ENCODE measurements at regions not wholly inside any gene's neighbourhood (a gene's known extent, or its start where the extent isn't known, plus 50 kb on each side); places are given as distances from the start of the nearest gene placed in this dataset.
"Not testable (repeated sequence)": the region's sequence is repeated elsewhere in the genome, so short reads cannot be mapped to it uniquely, and the experiment has no call there.

DNA sequence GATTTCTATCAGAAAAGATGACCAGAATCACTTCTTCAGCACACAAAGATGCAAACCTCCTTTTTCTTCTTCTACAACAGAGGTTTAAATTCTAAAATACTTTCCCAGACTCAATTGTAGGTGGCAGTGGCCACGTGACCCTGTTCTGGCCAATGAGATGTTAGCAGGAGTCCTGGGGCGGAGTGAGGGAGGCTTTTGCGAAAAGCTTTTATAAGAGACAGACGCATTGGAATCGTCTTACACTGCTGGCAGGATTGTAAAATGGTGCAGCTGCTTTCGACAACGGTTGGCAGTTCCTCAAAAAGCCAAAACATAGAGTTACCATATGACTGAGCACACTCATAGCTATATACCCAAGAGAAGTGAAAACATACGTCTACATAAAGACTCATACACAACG, 87.0 kb upstream of the MAGI3 start:
- Mint-ChIP-seq H3K27me3 (peaks cover 4% of the 10 kb centered on the region), H3K9me3 (no peaks in the 10 kb centered on the region), H3K27ac (no peak overlapping the region), H3K36me3 (ENCODE audit: low read depth) (no peaks in the 10 kb centered on the region), H3K4me3 (no peak overlapping the region), H3K4me1 (no peaks in the 10 kb centered on the region)
- TF ChIP-seq, protein P1, sequence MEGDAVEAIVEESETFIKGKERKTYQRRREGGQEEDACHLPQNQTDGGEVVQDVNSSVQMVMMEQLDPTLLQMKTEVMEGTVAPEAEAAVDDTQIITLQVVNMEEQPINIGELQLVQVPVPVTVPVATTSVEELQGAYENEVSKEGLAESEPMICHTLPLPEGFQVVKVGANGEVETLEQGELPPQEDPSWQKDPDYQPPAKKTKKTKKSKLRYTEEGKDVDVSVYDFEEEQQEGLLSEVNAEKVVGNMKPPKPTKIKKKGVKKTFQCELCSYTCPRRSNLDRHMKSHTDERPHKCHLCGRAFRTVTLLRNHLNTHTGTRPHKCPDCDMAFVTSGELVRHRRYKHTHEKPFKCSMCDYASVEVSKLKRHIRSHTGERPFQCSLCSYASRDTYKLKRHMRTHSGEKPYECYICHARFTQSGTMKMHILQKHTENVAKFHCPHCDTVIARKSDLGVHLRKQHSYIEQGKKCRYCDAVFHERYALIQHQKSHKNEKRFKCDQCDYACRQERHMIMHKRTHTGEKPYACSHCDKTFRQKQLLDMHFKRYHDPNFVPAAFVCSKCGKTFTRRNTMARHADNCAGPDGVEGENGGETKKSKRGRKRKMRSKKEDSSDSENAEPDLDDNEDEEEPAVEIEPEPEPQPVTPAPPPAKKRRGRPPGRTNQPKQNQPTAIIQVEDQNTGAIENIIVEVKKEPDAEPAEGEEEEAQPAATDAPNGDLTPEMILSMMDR (IDR thresholded peaks at IDR 0.05) = no peak
- POLR2A ChIA-PET = no interaction called here
- ATAC-seq (ENCODE audit: low read depth) = no peak
- intact Hi-C loops (cut with micrococcal nuclease) = no loop called here
- CTCF ChIA-PET = no interaction called here
- no peak for DNase-seq

DNA sequence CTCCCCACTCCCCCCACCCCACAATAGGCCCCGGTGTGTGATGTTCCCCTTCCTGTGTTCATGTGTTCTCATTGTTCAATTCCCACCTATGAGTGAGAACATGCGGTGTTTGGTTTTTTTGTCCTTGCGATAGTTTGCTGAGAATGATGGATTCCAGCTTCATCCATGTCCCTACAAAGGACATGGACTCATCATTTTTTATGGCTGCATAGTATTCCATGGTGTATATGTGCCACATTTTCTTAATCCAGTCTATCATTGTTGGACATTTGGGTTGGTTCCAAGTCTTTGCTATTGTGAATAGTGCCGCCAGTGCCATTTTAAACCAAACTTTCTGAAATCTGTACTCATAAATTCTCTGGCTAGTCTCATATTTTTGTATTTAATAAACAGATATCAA, 85.3 kb upstream of the MAGI3 start:
- DNase-seq; CTCF ChIA-PET; POLR2A ChIA-PET; H3K36me3 Mint-ChIP-seq (ENCODE audit: low read depth); ATAC-seq (ENCODE audit: low read depth); H3K27ac Mint-ChIP-seq; H3K9me3 Mint-ChIP-seq; H3K4me3 Mint-ChIP-seq; H3K4me1 Mint-ChIP-seq; intact Hi-C loops (cut with micrococcal nuclease): not testable (repeated sequence)
- H3K27me3 Mint-ChIP-seq = peaks cover 13% of the 10 kb centered on the region

DNA sequence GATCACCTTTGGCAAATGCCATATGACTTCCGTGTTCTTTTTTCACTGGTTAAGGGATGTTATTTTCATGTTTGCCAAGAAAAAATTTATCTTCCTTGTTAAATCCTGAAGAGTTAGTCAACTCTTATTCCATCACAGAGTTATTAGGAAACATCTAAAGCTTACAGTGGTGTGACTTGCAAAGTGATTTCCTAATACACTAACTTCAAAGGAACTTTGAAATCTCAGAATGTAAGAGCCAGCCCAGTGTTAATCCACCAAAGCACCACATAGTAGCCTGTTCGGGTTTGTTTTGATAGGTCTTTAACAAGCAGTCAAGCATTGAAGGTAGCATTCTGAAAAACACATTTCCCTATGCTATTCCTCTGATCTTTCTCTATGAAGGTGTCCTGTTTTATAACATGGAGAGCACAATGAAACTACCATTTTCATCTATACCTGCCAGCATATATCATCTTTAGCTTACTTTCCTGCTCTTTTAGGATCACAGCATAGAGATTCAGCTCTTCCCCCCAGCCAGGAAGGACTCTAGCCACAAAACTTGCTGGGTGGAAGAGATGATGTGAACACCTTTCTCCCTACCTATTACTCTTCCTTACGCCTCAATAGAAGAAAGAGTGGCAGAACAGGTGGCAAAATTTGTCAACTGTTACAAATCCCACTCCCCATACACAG, 82.4 kb upstream of the MAGI3 start:
- ChIA-PET CTCF (no interaction called here), POLR2A (no interaction called here)
- intact Hi-C loops (cut with micrococcal nuclease) = no loop called here
- ATAC-seq (ENCODE audit: low read depth) (no peak), DNase-seq (no peak)
- H3K9me3 Mint-ChIP-seq = peaks cover 6% of the 10 kb centered on the region
- H3K27me3 Mint-ChIP-seq = peaks cover 18% of the 10 kb centered on the region
- H3K4me1 Mint-ChIP-seq = no peaks in the 10 kb centered on the region
- no peak overlapping the region for H3K4me3 Mint-ChIP-seq
- no peaks in the 10 kb centered on the region for H3K36me3 Mint-ChIP-seq (ENCODE audit: low read depth)
- TF ChIP-seq, protein P1 (IDR thresholded peaks at IDR 0.05) = no peak
- H3K27ac Mint-ChIP-seq = no peak overlapping the region

DNA sequence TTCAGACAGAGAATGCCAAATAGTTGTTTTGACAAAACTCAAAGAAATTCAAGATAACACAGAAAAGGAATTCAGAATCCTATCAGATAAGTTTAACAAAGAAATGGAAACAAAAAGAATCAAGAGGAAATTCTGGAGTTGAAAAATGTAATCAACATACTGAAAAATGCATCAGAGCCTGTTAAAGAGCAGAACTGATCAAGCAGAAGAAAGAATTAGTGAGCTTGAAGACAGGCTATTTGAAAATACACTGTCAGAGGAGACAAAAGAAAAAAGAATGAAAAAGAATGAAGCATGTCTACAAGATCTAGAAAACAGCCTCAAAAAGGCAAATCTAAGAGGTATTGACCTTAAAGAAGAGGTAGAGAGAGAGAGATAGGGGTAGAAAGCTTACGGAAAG, 77.7 kb upstream of the MAGI3 start:
- Mint-ChIP-seq H3K27me3 (peaks cover 25% of the 10 kb centered on the region), H3K9me3 (peaks cover 18% of the 10 kb centered on the region)
- CTCF ChIA-PET; H3K27ac Mint-ChIP-seq; ATAC-seq (ENCODE audit: low read depth); POLR2A ChIA-PET; H3K36me3 Mint-ChIP-seq (ENCODE audit: low read depth); DNase-seq; intact Hi-C loops (cut with micrococcal nuclease); H3K4me1 Mint-ChIP-seq; H3K4me3 Mint-ChIP-seq: not testable (repeated sequence)

DNA sequence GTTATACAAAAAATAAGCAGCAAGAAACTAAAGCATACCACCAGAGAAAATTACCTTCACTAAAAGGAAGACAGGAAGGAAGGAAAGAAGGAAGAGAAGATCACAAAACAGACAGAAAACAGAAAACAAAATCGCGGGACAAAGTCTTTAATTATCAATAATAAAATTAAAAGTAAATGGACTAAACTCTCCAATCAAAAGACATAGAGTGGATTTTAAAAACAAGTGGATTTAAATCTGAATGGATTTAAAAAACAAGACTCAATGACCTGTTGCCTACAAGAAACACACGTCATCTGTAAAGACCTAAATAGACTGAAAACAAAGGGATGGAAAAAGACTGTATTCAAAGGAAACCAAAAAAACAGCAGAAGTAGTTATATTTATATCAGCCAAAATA, 75.7 kb upstream of the MAGI3 start:
- no peak for DNase-seq
- ATAC-seq (ENCODE audit: low read depth) = no peak
- Mint-ChIP-seq H3K27me3 (peaks cover 11% of the 10 kb centered on the region), H3K36me3 (ENCODE audit: low read depth) (no peaks in the 10 kb centered on the region), H3K9me3 (peaks cover 18% of the 10 kb centered on the region), H3K4me1 (no peaks in the 10 kb centered on the region), H3K4me3 (no peak overlapping the region), H3K27ac (no peak overlapping the region)
- ChIA-PET POLR2A (no interaction called here), CTCF (no interaction called here)
- TF ChIP-seq, protein P1 (IDR thresholded peaks at IDR 0.05) = no peak
- intact Hi-C loops (cut with micrococcal nuclease) = no loop called here

DNA sequence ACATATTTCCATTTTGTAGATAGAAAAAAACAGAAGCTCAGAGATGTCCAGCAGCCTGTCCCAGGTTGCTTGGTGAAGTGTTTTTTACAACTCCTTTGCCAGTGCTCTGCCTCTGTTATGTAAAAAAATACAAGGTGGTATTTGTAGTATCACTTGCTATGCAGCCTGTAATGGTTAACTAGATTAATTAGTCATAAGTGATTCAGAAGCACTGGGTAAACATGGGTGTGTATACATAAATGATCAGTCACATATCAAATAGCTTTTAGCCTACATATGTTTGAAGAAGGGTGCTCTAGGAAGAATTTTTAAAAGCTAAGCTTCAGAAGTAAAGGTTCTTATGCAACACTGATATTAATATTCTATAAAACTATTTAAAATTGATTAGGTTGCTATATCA, 70.0 kb upstream of the MAGI3 start:
- H3K36me3 Mint-ChIP-seq (ENCODE audit: low read depth) = no peaks in the 10 kb centered on the region
- ATAC-seq (ENCODE audit: low read depth) = no peak
- POLR2A ChIA-PET = no interaction called here
- CTCF ChIA-PET = no interaction called here
- H3K4me3 Mint-ChIP-seq = no peak overlapping the region
- no peak overlapping the region for H3K27ac Mint-ChIP-seq
- peaks cover 4% of the 10 kb centered on the region for H3K9me3 Mint-ChIP-seq
- intact Hi-C loops (cut with micrococcal nuclease) = no loop called here
- no peak for DNase-seq
- TF ChIP-seq, protein P1 (IDR thresholded peaks at IDR 0.05) = no peak
- H3K4me1 Mint-ChIP-seq = no peaks in the 10 kb centered on the region
- H3K27me3 Mint-ChIP-seq = peaks cover under 1% of the 10 kb centered on the region
